ENCODE measurements at regions not wholly inside any gene's neighbourhood (a gene's known extent, or its start where the extent isn't known, plus 50 kb on each side); places are given as distances from the start of the nearest gene placed in this dataset.
"Not testable (repeated sequence)": the region's sequence is repeated elsewhere in the genome, so short reads cannot be mapped to it uniquely, and the experiment has no call there.

GRCh38 chr13:55984026-55984425 is 1156.7 kb upstream of the PRR20A start:
- not testable (repeated sequence) for H3K4me3 Mint-ChIP-seq; H3K27me3 Mint-ChIP-seq (ENCODE audit: low read depth); H3K4me1 Mint-ChIP-seq (ENCODE audit: low read depth); H3K9me3 Mint-ChIP-seq; H3K36me3 Mint-ChIP-seq (ENCODE audit: insufficient read depth in 2 of 2); H3K27ac Mint-ChIP-seq; ATAC-seq (replicated peaks in 1 of 2); DNase-seq

- ATAC-seq (replicated peaks in 1 of 2) (no peak), DNase-seq (no peak)
- Mint-ChIP-seq H3K36me3 (ENCODE audit: insufficient read depth in 2 of 2) (peaks cover 2 to 3% of the 10 kb centered on the region in 2 donors), H3K27me3 (ENCODE audit: low read depth) (no peaks in the 10 kb centered on the region), H3K4me1 (ENCODE audit: low read depth) (no peaks in the 10 kb centered on the region), H3K27ac (no peak overlapping the region), H3K4me3 (no peak overlapping the region), H3K9me3 (peaks cover 0 to 6% of the 10 kb centered on the region in 2 donors)
Measured at GRCh38 chr13:55990631-55991030, 1150.1 kb upstream of the PRR20A start.

GRCh38 chr13:55991666-55992065 is 1149.1 kb upstream of the PRR20A start:
- H3K9me3 Mint-ChIP-seq = peaks cover 0 to 6% of the 10 kb centered on the region in 2 donors
- peaks cover 2 to 3% of the 10 kb centered on the region in 2 donors for H3K36me3 Mint-ChIP-seq (ENCODE audit: insufficient read depth in 2 of 2)
- no peaks in the 10 kb centered on the region for H3K27me3 Mint-ChIP-seq (ENCODE audit: low read depth)

GRCh38 chr13:55992145-55992544 is 1148.6 kb upstream of the PRR20A start:
- H3K4me1 Mint-ChIP-seq (ENCODE audit: low read depth) = no peaks in the 10 kb centered on the region

More at GRCh38 chr13:55991666-55992065, 1149.1 kb upstream of the PRR20A start:
- no peak for ATAC-seq (replicated peaks in 1 of 2)
- Mint-ChIP-seq H3K27ac (no peak overlapping the region), H3K4me3 (no peak overlapping the region), H3K4me1 (ENCODE audit: low read depth) (no peaks in the 10 kb centered on the region)
- no peak for DNase-seq

GRCh38 chr13:55999709-56000108 is 1141.0 kb upstream of the PRR20A start:
- no peaks in the 10 kb centered on the region for H3K27me3 Mint-ChIP-seq (ENCODE audit: low read depth)
- H3K36me3 Mint-ChIP-seq (ENCODE audit: insufficient read depth in 2 of 2) = peaks cover 0 to 5% of the 10 kb centered on the region in 2 donors
- H3K27ac Mint-ChIP-seq = no peak overlapping the region
- H3K4me3 Mint-ChIP-seq = no peak overlapping the region
- H3K4me1 Mint-ChIP-seq (ENCODE audit: low read depth) = no peaks in the 10 kb centered on the region
- ATAC-seq (replicated peaks in 1 of 2) = no peak
- no peak for DNase-seq
- H3K9me3 Mint-ChIP-seq = peaks cover 8 to 10% of the 10 kb centered on the region in 2 donors

More at GRCh38 chr13:55992145-55992544, 1148.6 kb upstream of the PRR20A start:
- no peak for ATAC-seq (replicated peaks in 1 of 2)
- H3K27ac Mint-ChIP-seq = no peak overlapping the region
- H3K4me3 Mint-ChIP-seq = no peak overlapping the region
- DNase-seq = no peak
- H3K36me3 Mint-ChIP-seq (ENCODE audit: insufficient read depth in 2 of 2) = peaks cover 2 to 3% of the 10 kb centered on the region in 2 donors
- peaks cover 0 to 6% of the 10 kb centered on the region in 2 donors for H3K9me3 Mint-ChIP-seq
- H3K27me3 Mint-ChIP-seq (ENCODE audit: low read depth) = no peaks in the 10 kb centered on the region

GRCh38 chr13:56009418-56009817 is 1131.3 kb upstream of the PRR20A start:
- ATAC-seq (replicated peaks in 1 of 2) (no peak), DNase-seq (no peak)
- Mint-ChIP-seq H3K4me1 (ENCODE audit: low read depth) (no peaks in the 10 kb centered on the region), H3K9me3 (peaks cover 1 to 7% of the 10 kb centered on the region in 2 donors), H3K4me3 (no peak overlapping the region), H3K27me3 (ENCODE audit: low read depth) (no peaks in the 10 kb centered on the region), H3K27ac (no peak overlapping the region), H3K36me3 (ENCODE audit: insufficient read depth in 2 of 2) (peaks cover 0 to 2% of the 10 kb centered on the region in 2 donors)

GRCh38 chr13:56012644-56013043 is 1128.1 kb upstream of the PRR20A start:
- Mint-ChIP-seq H3K27ac (no peak overlapping the region), H3K36me3 (ENCODE audit: insufficient read depth in 2 of 2) (no peaks in the 10 kb centered on the region)

GRCh38 chr13:56015919-56016318 is 1124.8 kb upstream of the PRR20A start:
- H3K27me3 Mint-ChIP-seq (ENCODE audit: low read depth) = no peaks in the 10 kb centered on the region
- no peaks in the 10 kb centered on the region for H3K4me1 Mint-ChIP-seq (ENCODE audit: low read depth)
- H3K27ac Mint-ChIP-seq = no peak overlapping the region
- H3K9me3 Mint-ChIP-seq = peaks cover 8 to 11% of the 10 kb centered on the region in 2 donors
- H3K36me3 Mint-ChIP-seq (ENCODE audit: insufficient read depth in 2 of 2) = peaks cover 0 to 4% of the 10 kb centered on the region in 2 donors
- H3K4me3 Mint-ChIP-seq = no peak overlapping the region
- no peak for DNase-seq
- ATAC-seq (replicated peaks in 1 of 2) = no peak

More at GRCh38 chr13:56012644-56013043, 1128.1 kb upstream of the PRR20A start:
- Mint-ChIP-seq H3K4me1 (ENCODE audit: low read depth) (no peaks in the 10 kb centered on the region), H3K9me3 (peaks cover 0 to 5% of the 10 kb centered on the region in 2 donors), H3K4me3 (no peak overlapping the region), H3K27me3 (ENCODE audit: low read depth) (no peaks in the 10 kb centered on the region)
- ATAC-seq (replicated peaks in 1 of 2) = no peak
- DNase-seq = no peak

GRCh38 chr13:56019606-56020005 is 1121.1 kb upstream of the PRR20A start:
- ATAC-seq (replicated peaks in 1 of 2) (no peak), DNase-seq (no peak)
- H3K4me1 Mint-ChIP-seq (ENCODE audit: low read depth) = no peaks in the 10 kb centered on the region
- H3K4me3 Mint-ChIP-seq = no peak overlapping the region
- H3K9me3 Mint-ChIP-seq = peaks cover 11 to 13% of the 10 kb centered on the region in 2 donors
- H3K27me3 Mint-ChIP-seq (ENCODE audit: low read depth) = no peaks in the 10 kb centered on the region
- no peak overlapping the region for H3K27ac Mint-ChIP-seq
- peaks cover 0 to 4% of the 10 kb centered on the region in 2 donors for H3K36me3 Mint-ChIP-seq (ENCODE audit: insufficient read depth in 2 of 2)

GRCh38 chr13:56020425-56020824 is 1120.3 kb upstream of the PRR20A start:
- Mint-ChIP-seq H3K27ac (no peak overlapping the region), H3K4me3 (no peak overlapping the region), H3K27me3 (ENCODE audit: low read depth) (no peaks in the 10 kb centered on the region), H3K36me3 (ENCODE audit: insufficient read depth in 2 of 2) (peaks cover 0 to 4% of the 10 kb centered on the region in 2 donors), H3K9me3 (peaks cover 11% of the 10 kb centered on the region in 2 donors), H3K4me1 (ENCODE audit: low read depth) (no peaks in the 10 kb centered on the region)
- no peak for ATAC-seq (replicated peaks in 1 of 2)
- no peak for DNase-seq

- Mint-ChIP-seq H3K27me3 (ENCODE audit: low read depth) (no peaks in the 10 kb centered on the region), H3K9me3 (peaks cover 11 to 19% of the 10 kb centered on the region in 2 donors), H3K27ac (no peak overlapping the region), H3K36me3 (ENCODE audit: insufficient read depth in 2 of 2) (peaks cover 4 to 5% of the 10 kb centered on the region in 2 donors), H3K4me1 (ENCODE audit: low read depth) (no peaks in the 10 kb centered on the region), H3K4me3 (no peak overlapping the region)
- DNase-seq (no peak), ATAC-seq (replicated peaks in 1 of 2) (no peak)
Measured at GRCh38 chr13:56039992-56040391, 1100.7 kb upstream of the PRR20A start.

- DNase-seq (no peak), ATAC-seq (replicated peaks in 1 of 2) (no peak)
- Mint-ChIP-seq H3K27ac (no peak overlapping the region), H3K27me3 (ENCODE audit: low read depth) (no peaks in the 10 kb centered on the region), H3K9me3 (peaks cover 3 to 8% of the 10 kb centered on the region in 2 donors), H3K4me3 (no peak overlapping the region), H3K36me3 (ENCODE audit: insufficient read depth in 2 of 2) (no peaks in the 10 kb centered on the region), H3K4me1 (ENCODE audit: low read depth) (no peaks in the 10 kb centered on the region)
Measured at GRCh38 chr13:56066321-56066720, 1074.4 kb upstream of the PRR20A start.

- H3K27ac Mint-ChIP-seq = no peak overlapping the region
- H3K4me3 Mint-ChIP-seq = no peak overlapping the region
- peaks cover 0 to 11% of the 10 kb centered on the region in 2 donors for H3K9me3 Mint-ChIP-seq
- H3K36me3 Mint-ChIP-seq (ENCODE audit: insufficient read depth in 2 of 2) = no peaks in the 10 kb centered on the region
- no peaks in the 10 kb centered on the region for H3K27me3 Mint-ChIP-seq (ENCODE audit: low read depth)
- H3K4me1 Mint-ChIP-seq (ENCODE audit: low read depth) = no peaks in the 10 kb centered on the region
- DNase-seq (no peak), ATAC-seq (replicated peaks in 1 of 2) (no peak)
Measured at GRCh38 chr13:56102641-56103040, 1038.1 kb upstream of the PRR20A start.

GRCh38 chr13:56110751-56111150 is 1030.0 kb upstream of the PRR20A start:
- ATAC-seq (replicated peaks in 1 of 2) = no peak
- H3K4me1 Mint-ChIP-seq (ENCODE audit: low read depth) = no peaks in the 10 kb centered on the region
- H3K36me3 Mint-ChIP-seq (ENCODE audit: insufficient read depth in 2 of 2) = peaks cover 3 to 8% of the 10 kb centered on the region in 2 donors
- H3K27me3 Mint-ChIP-seq (ENCODE audit: low read depth) = no peaks in the 10 kb centered on the region
- H3K4me3 Mint-ChIP-seq = no peak overlapping the region
- peaks cover 15 to 18% of the 10 kb centered on the region in 2 donors for H3K9me3 Mint-ChIP-seq
- DNase-seq = no peak
- no peak overlapping the region for H3K27ac Mint-ChIP-seq
